ENCODE measurements at regions not wholly inside any gene's neighbourhood (a gene's known extent, or its start where the extent isn't known, plus 50 kb on each side); places are given as distances from the start of the nearest gene placed in this dataset.

DNA sequence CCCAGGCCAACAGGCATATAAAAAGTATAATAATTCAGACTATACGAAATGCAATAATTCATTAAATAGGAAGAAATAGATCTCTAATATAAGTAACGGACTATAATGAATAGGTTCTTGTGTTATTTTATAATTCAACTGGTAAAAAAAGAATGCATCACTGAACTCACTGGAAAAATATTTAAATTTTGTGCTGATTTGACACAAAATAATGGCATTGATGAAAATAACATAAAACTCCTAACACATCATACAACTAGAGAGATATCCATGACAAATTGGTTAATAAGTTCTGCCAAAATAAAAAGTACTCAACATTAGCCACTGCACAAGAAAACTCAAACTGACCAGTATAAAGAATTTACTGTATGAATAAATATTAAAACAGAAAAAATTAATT, 57.1 kb upstream of the RAB4A start:
- Mint-ChIP-seq H3K36me3 (ENCODE audit: low read depth) (no peaks in the 10 kb centered on the region), H3K4me1 (ENCODE audit: low read depth) (peaks cover 13% of the 10 kb centered on the region), H3K27ac (no peak overlapping the region), H3K4me3 (no peak overlapping the region), H3K9me3 (ENCODE audit: insufficient read depth) (no peaks in the 10 kb centered on the region), H3K27me3 (ENCODE audit: low read depth) (peaks cover 2% of the 10 kb centered on the region)
- no peak for DNase-seq
- ChIA-PET POLR2A (no interaction called here), CTCF (no interaction called here)
- no peak for ATAC-seq

GRCh38 chr1:229217716-229218115, 53.2 kb upstream of the RAB4A start:
- ATAC-seq, result no peak
- POLR2A ChIA-PET, result interaction anchor here (0.6 kb wide), 1 partner anchor 520 kb away, joined by 3 read pairs; no protein-coding TSS in a partner anchor
- Mint-ChIP-seq H3K27ac (no peak overlapping the region), H3K36me3 (ENCODE audit: low read depth) (no peaks in the 10 kb centered on the region), H3K4me1 (ENCODE audit: low read depth) (no peaks in the 10 kb centered on the region), H3K9me3 (ENCODE audit: insufficient read depth) (no peaks in the 10 kb centered on the region), H3K27me3 (ENCODE audit: low read depth) (peaks cover 2% of the 10 kb centered on the region), H3K4me3 (no peak overlapping the region)
- no peak for DNase-seq
- CTCF ChIA-PET, result interaction anchor here (1.6 kb wide), 1 partner anchor 10 kb away, joined by 17 read pairs; no protein-coding TSS in a partner anchor

- ATAC-seq (no peak), DNase-seq (no peak)
- H3K9me3 Mint-ChIP-seq (ENCODE audit: insufficient read depth), result no peaks in the 10 kb centered on the region
- CTCF ChIA-PET, result interaction anchor here (1.6 kb wide), 1 partner anchor 9 kb away, joined by 17 read pairs; no protein-coding TSS in a partner anchor
- H3K4me3 Mint-ChIP-seq, result no peak overlapping the region
- POLR2A ChIA-PET, result no interaction called here
- H3K4me1 Mint-ChIP-seq (ENCODE audit: low read depth), result no peaks in the 10 kb centered on the region
- no peak overlapping the region for H3K27ac Mint-ChIP-seq
- H3K27me3 Mint-ChIP-seq (ENCODE audit: low read depth), result peaks cover 2% of the 10 kb centered on the region
- H3K36me3 Mint-ChIP-seq (ENCODE audit: low read depth), result no peaks in the 10 kb centered on the region
Observed at GRCh38 chr1:229218612-229219025, 52.3 kb upstream of the RAB4A start.

DNA sequence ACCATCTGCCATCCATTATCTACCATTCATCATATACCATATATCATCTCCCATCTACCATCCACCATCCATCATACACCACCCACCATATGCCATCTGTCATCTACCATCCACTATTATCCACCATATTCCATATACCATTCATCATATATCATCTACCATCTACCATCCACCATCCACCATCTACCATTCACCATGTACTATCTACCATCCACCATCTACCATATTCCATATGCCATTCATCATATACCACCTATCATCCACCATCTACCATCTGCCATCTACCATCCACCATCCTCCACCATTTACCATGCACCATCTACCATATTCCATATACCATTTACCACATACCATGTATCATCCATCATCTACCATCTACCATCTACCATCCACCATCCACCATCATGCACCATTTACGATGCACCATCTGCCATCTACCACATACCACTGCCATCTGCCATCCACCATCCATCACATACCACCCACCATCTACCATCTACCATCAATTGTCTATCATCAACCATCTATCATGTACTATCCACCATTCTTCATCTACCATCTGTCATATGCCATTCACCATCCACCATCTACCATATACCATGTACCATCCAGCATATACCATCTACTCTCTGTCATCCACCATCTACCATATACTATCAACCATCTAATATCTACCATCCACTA, 50.6 kb upstream of the RAB4A start:
- Mint-ChIP-seq H3K27ac (no peak overlapping the region), H3K36me3 (ENCODE audit: low read depth) (no peaks in the 10 kb centered on the region), H3K27me3 (ENCODE audit: low read depth) (peaks cover 2% of the 10 kb centered on the region), H3K4me1 (ENCODE audit: low read depth) (no peaks in the 10 kb centered on the region), H3K4me3 (no peak overlapping the region), H3K9me3 (ENCODE audit: insufficient read depth) (no peaks in the 10 kb centered on the region)
- ChIA-PET CTCF (no interaction called here), POLR2A (no interaction called here)
- ATAC-seq, result no peak
- no peak for DNase-seq

DNA sequence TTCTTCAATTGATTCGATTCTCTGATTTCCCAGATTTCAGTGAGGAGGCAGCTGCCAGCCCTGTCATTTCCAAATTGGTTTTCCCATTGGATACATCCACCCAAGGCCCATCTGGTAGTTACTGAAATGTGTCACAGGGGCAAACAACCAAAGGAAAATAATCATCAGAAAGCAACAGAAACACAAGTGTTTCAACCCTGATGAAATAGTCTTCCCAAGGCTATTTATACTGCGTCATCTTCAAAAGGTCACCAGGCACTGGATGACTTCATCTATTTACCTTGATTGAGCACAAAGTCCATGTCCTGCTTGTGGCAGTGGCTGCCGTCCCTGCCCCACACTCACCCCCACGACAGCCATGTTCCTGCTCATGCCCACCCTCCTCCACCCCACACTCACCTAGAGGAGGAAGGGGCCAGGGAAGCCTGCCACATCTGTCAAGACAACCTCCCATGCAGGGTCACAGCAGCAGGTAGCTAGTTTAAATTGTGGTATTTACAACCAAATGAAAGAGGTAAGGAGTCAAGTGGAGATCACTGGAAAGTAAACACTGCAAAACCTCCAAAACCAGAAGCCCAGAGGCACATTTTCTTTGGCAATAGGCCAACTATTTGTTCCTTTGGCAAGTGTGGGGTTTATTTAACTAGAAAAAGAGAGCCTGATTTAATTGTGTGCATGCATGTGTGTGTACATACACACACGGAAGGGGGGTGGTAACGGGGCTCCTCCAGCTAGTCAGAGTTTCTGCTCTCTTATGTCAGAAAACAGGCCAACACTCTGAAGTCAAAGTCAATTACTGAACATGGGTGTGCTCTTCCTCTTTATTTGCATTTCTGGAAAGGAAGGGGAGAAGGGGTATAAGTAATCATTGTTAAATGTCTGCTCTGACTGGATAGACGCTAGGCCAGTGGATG, 49.5 kb upstream of the RAB4A start:
- ChIA-PET POLR2A (no interaction called here), CTCF (no interaction called here)
- H3K27ac Mint-ChIP-seq, result no peak overlapping the region

More for the DNA sequence above, 49.5 kb upstream of the RAB4A start:
- Mint-ChIP-seq H3K36me3 (ENCODE audit: low read depth) (no peaks in the 10 kb centered on the region), H3K4me3 (no peak overlapping the region), H3K9me3 (ENCODE audit: insufficient read depth) (no peaks in the 10 kb centered on the region), H3K27me3 (ENCODE audit: low read depth) (peaks cover 2% of the 10 kb centered on the region), H3K4me1 (ENCODE audit: low read depth) (no peaks in the 10 kb centered on the region)
- DNase-seq, result no peak
- ATAC-seq, result no peak
